Neural progenitor cell (in vitro differentiated cells): ENCODE measurements at regions not wholly inside any gene's neighbourhood (a gene's known extent, or its start where the extent isn't known, plus 50 kb on each side); places are given as distances from the start of the nearest gene placed in this dataset.

Experiments
- DNase-seq: peaks from one replicate; pipeline ENCODE4 v3.0.0-alpha.2; 2016; ENCODE audit warnings: low spot score
- H2AFZ ChIP-seq: fragments of 200-600 bp; sonication (generic); replicated peaks from 2 replicates; pipeline ENCODE4 v1.6.1; 2016; ENCODE audit warnings: antibody characterized with exemption
- H3F3A ChIP-seq: fragments of 200-600 bp; sonication (generic); 2 replicates; pipeline ENCODE4 v1.6.1; 2016; ENCODE audit warnings: antibody characterized with exemption, low read depth
- H3K27ac ChIP-seq: fragments of 200-600 bp; sonication (generic); 2 replicates; pipeline ENCODE4 v1.5.1; 2016; ENCODE audit warnings: mild to moderate bottlenecking
- H3K27me3 ChIP-seq: fragments of 200-600 bp; sonication (generic); 2 replicates; pipeline ENCODE4 v1.6.1; 2016; ENCODE audit warnings: mild to moderate bottlenecking, moderate library complexity
- H3K36me3 ChIP-seq: fragments of 200-600 bp; sonication (generic); 2 replicates; pipeline ENCODE4 v1.5.1; 2016
- H3K4me1 ChIP-seq: fragments of 200-600 bp; sonication (generic); 2 replicates; pipeline ENCODE4 v1.6.1; 2016; ENCODE audit warnings: mixed run types
- H3K4me2 ChIP-seq: fragments of 200-600 bp; sonication (generic); 2 replicates; pipeline ENCODE4 v1.6.1; 2016
- H3K4me3 ChIP-seq: fragments of 200-600 bp; sonication (generic); 2 replicates; pipeline ENCODE4 v1.5.1; 2016
- H3K79me2 ChIP-seq: fragments of 200-600 bp; sonication (generic); 2 replicates; pipeline ENCODE4 v1.6.1; 2016; ENCODE audit warnings: low read depth
- H3K9ac ChIP-seq: fragments of 200-600 bp; sonication (generic); 2 replicates; pipeline ENCODE4 v1.6.1; 2016
- H3K9me3 ChIP-seq: fragments of 200-600 bp; sonication (generic); 2 replicates; pipeline ENCODE4 v1.5.1; 2016; ENCODE audit warnings: low read depth
- H4K20me1 ChIP-seq: fragments of 200-600 bp; sonication (generic); 2 replicates; pipeline ENCODE4 v1.6.1; 2016; ENCODE audit warnings: low read depth
- H3K27ac Mint-ChIP-seq: 3 replicates; pipeline ENCODE4 v1.8.0; 2021; ENCODE audit warnings: mixed read lengths
- H3K27me3 Mint-ChIP-seq: 2 replicates; pipeline ENCODE4 v1.8.0; 2022; ENCODE audit warnings: low read depth, mild to moderate bottlenecking, inconsistent platforms, moderate library complexity, mixed read lengths; ENCODE audit not compliant: insufficient read depth
- H3K36me3 Mint-ChIP-seq: 3 replicates; pipeline ENCODE4 v1.8.0; 2021; ENCODE audit warnings: mixed read lengths
- H3K4me1 Mint-ChIP-seq: 3 replicates; pipeline ENCODE4 v1.8.0; 2021; ENCODE audit warnings: mixed read lengths
- H3K4me3 Mint-ChIP-seq: 3 replicates; pipeline ENCODE4 v1.8.0; 2021; ENCODE audit warnings: mild to moderate bottlenecking, moderate library complexity, mixed read lengths
- H3K9me3 Mint-ChIP-seq: 3 replicates; pipeline ENCODE4 v1.8.0; 2020; ENCODE audit warnings: mixed read lengths
- CTCF ChIP-seq: fragments of 200-600 bp; sonication (generic); IDR thresholded peaks from 2 replicates; pipeline ENCODE4 v1.5.1; 2017; ENCODE audit warnings: antibody characterized with exemption, mild to moderate bottlenecking
- EZH2 ChIP-seq: fragments of 200-600 bp; sonication (generic); IDR thresholded peaks from 2 replicates; pipeline ENCODE4 v1.6.1; 2017; ENCODE audit warnings: antibody characterized with exemption, mild to moderate bottlenecking, moderate library complexity
- EZH2phosphoT487 ChIP-seq: fragments of 200-600 bp; sonication (generic); IDR thresholded peaks from 2 replicates; pipeline ENCODE4 v1.6.1; 2017; ENCODE audit warnings: antibody characterized with exemption

- Histone ChIP-seq H3K27me3 (no peaks in the 10 kb centered on the region), H3K4me1 (no peaks in the 10 kb centered on the region), H2AFZ (no peak overlapping the region), H3F3A (no peaks in the 10 kb centered on the region), H3K9ac (no peak overlapping the region), H4K20me1 (no peaks in the 10 kb centered on the region), H3K4me3 (no peak overlapping the region), H3K27ac (no peak overlapping the region), H3K36me3 (no peaks in the 10 kb centered on the region), H3K4me2 (no peak overlapping the region), H3K9me3 (no peaks in the 10 kb centered on the region), H3K79me2 (no peaks in the 10 kb centered on the region)
- Mint-ChIP-seq H3K4me3 (no peak overlapping the region), H3K9me3 (peaks cover 3% of the 10 kb centered on the region), H3K27ac (peak overlapping the region; percentile 15), H3K36me3 (no peaks in the 10 kb centered on the region), H3K27me3 (peaks cover 3% of the 10 kb centered on the region), H3K4me1 (peaks cover 2% of the 10 kb centered on the region)
- DNase-seq, result no peak
- no peak for TF ChIP-seq CTCF
- TF ChIP-seq EZH2, result no peak
- no peak for TF ChIP-seq EZH2phosphoT487
Observed at GRCh38 chr2:44100351-44100750, 68.3 kb upstream of the PPM1B start.

GRCh38 chr2:44101246-44101645 lies 67.4 kb upstream of the PPM1B start:
- Mint-ChIP-seq H3K4me3 (no peak overlapping the region), H3K27ac (no peak overlapping the region), H3K36me3 (no peaks in the 10 kb centered on the region), H3K4me1 (peaks cover 2% of the 10 kb centered on the region), H3K9me3 (peaks cover 3% of the 10 kb centered on the region), H3K27me3 (peaks cover 4% of the 10 kb centered on the region)
- H3K36me3 ChIP-seq, result no peaks in the 10 kb centered on the region
- H3K4me3 ChIP-seq, result no peak overlapping the region
- H4K20me1 ChIP-seq, result no peaks in the 10 kb centered on the region
- no peaks in the 10 kb centered on the region for H3K27me3 ChIP-seq
- no peak for DNase-seq
- H3K4me1 ChIP-seq, result no peaks in the 10 kb centered on the region
- no peak overlapping the region for H3K9ac ChIP-seq
- no peak overlapping the region for H3K27ac ChIP-seq
- TF ChIP-seq EZH2 (no peak), EZH2phosphoT487 (no peak)
- no peaks in the 10 kb centered on the region for H3F3A ChIP-seq
- H3K4me2 ChIP-seq, result no peak overlapping the region
- H2AFZ ChIP-seq, result no peak overlapping the region
- H3K9me3 ChIP-seq, result no peaks in the 10 kb centered on the region
- no peaks in the 10 kb centered on the region for H3K79me2 ChIP-seq

- no peak overlapping the region for H3K27ac Mint-ChIP-seq
- peak overlapping the region; percentile 93 for H2AFZ ChIP-seq
Observed at GRCh38 chr2:44102790-44103562, 65.7 kb upstream of the PPM1B start.

More at GRCh38 chr2:44102790-44103562, 65.7 kb upstream of the PPM1B start:
- Histone ChIP-seq H3K27me3 (no peaks in the 10 kb centered on the region), H3K4me3 (no peak overlapping the region), H3K27ac (no peak overlapping the region), H3K9ac (no peak overlapping the region), H3K4me1 (no peaks in the 10 kb centered on the region), H3K9me3 (no peaks in the 10 kb centered on the region), H4K20me1 (no peaks in the 10 kb centered on the region), H3K79me2 (no peaks in the 10 kb centered on the region), H3K4me2 (no peak overlapping the region), H3F3A (no peaks in the 10 kb centered on the region), H3K36me3 (no peaks in the 10 kb centered on the region)
- Mint-ChIP-seq H3K27me3 (peaks cover 4% of the 10 kb centered on the region), H3K4me3 (no peak overlapping the region), H3K4me1 (peaks cover 2% of the 10 kb centered on the region), H3K9me3 (peaks cover 3% of the 10 kb centered on the region), H3K36me3 (no peaks in the 10 kb centered on the region)
- DNase-seq, result no peak
- TF ChIP-seq CTCF (no peak), EZH2phosphoT487 (no peak)
